Muscle layer of duodenum (tissue), 2 donors: ENCODE measurements at regions not wholly inside any gene's neighbourhood (a gene's known extent, or its start where the extent isn't known, plus 50 kb on each side); places are given as distances from the start of the nearest gene placed in this dataset.
"Not testable (repeated sequence)": the region's sequence is repeated elsewhere in the genome, so short reads cannot be mapped to it uniquely, and the experiment has no call there.

ENCODE experiments used
- H3K27ac ChIP-seq: one replicate; pipeline ENCODE4 v1.7.0; 2013; ENCODE audit warnings: mild to moderate bottlenecking, low read length
- H3K27me3 ChIP-seq: one replicate; pipeline ENCODE4 v1.7.0; 2013; ENCODE audit warnings: low read depth, mild to moderate bottlenecking, control low read depth, low read length
- H3K36me3 ChIP-seq, 2 donors: one replicate each; pipeline ENCODE4 v1.7.0; 2013; ENCODE audit warnings: low read length in 2 of 2, control low read depth in 1 of 2, mild to moderate bottlenecking in 1 of 2; ENCODE audit not compliant: insufficient read depth in 2 of 2, control insufficient read depth in 1 of 2
- H3K4me1 ChIP-seq, 2 donors: one replicate each; pipeline ENCODE4 v1.7.0; 2013; ENCODE audit warnings: low read length in 2 of 2, mild to moderate bottlenecking in 2 of 2, control low read depth in 1 of 2, moderate library complexity in 1 of 2; ENCODE audit not compliant: insufficient read depth in 2 of 2, control insufficient read depth in 1 of 2
- H3K4me3 ChIP-seq, 2 donors: one replicate each; pipeline ENCODE4 v1.7.0; 2013; ENCODE audit warnings: low read length in 2 of 2, low read depth in 1 of 2, mild to moderate bottlenecking in 1 of 2
- H3K9me3 ChIP-seq, 2 donors: one replicate each; pipeline ENCODE4 v1.7.0; 2013; ENCODE audit warnings: low read length in 2 of 2, control low read depth in 1 of 2, mild to moderate bottlenecking in 1 of 2; ENCODE audit not compliant: control insufficient read depth in 1 of 2
- donor health status: healthy.

GRCh38 chr2:17012297-17012696 lies 346.7 kb upstream of the CYRIA start:
- Histone ChIP-seq H3K4me1 (no peaks in the 10 kb centered on the region), H3K36me3 (no peaks in the 10 kb centered on the region), H3K27me3 (no peaks in the 10 kb centered on the region), H3K4me3 (no peak overlapping the region), H3K9me3 (no peaks in the 10 kb centered on the region), H3K27ac (no peak overlapping the region)

GRCh38 chr2:17010104-17010503 lies 344.5 kb upstream of the CYRIA start:
- H3K9me3 ChIP-seq = no peaks in the 10 kb centered on the region
- no peak overlapping the region for H3K27ac ChIP-seq
- H3K36me3 ChIP-seq = no peaks in the 10 kb centered on the region
- H3K4me1 ChIP-seq = no peaks in the 10 kb centered on the region
- H3K27me3 ChIP-seq = no peaks in the 10 kb centered on the region
- no peak overlapping the region for H3K4me3 ChIP-seq

GRCh38 chr2:17000184-17000482 lies 334.5 kb upstream of the CYRIA start:
- Histone ChIP-seq H3K4me3 (no peak overlapping the region), H3K27ac (no peak overlapping the region), H3K9me3 (peaks cover 0 to 10% of the 10 kb centered on the region in 2 donors), H3K36me3 (no peaks in the 10 kb centered on the region), H3K4me1 (no peaks in the 10 kb centered on the region), H3K27me3 (no peaks in the 10 kb centered on the region)

GRCh38 chr2:16999347-17000183 lies 333.9 kb upstream of the CYRIA start:
- H3K27ac ChIP-seq = no peak overlapping the region
- no peaks in the 10 kb centered on the region for H3K36me3 ChIP-seq
- H3K9me3 ChIP-seq = peaks cover 0 to 12% of the 10 kb centered on the region in 2 donors
- no peaks in the 10 kb centered on the region for H3K27me3 ChIP-seq
- H3K4me1 ChIP-seq = no peaks in the 10 kb centered on the region
- no peak overlapping the region for H3K4me3 ChIP-seq

GRCh38 chr2:16978301-16978700 lies 312.7 kb upstream of the CYRIA start:
- no peak overlapping the region for H3K27ac ChIP-seq
- no peaks in the 10 kb centered on the region for H3K36me3 ChIP-seq
- no peaks in the 10 kb centered on the region for H3K9me3 ChIP-seq
- H3K4me1 ChIP-seq = no peaks in the 10 kb centered on the region
- no peak overlapping the region for H3K4me3 ChIP-seq
- H3K27me3 ChIP-seq = no peaks in the 10 kb centered on the region

GRCh38 chr2:16974688-16975087 lies 309.1 kb upstream of the CYRIA start:
- Histone ChIP-seq H3K36me3 (no peaks in the 10 kb centered on the region), H3K27ac (no peak overlapping the region), H3K9me3 (no peaks in the 10 kb centered on the region), H3K4me1 (no peaks in the 10 kb centered on the region), H3K27me3 (no peaks in the 10 kb centered on the region), H3K4me3 (no peak overlapping the region)

GRCh38 chr2:16973586-16974286 lies 308.1 kb upstream of the CYRIA start:
- H3K27ac ChIP-seq = no peak overlapping the region
- H3K9me3 ChIP-seq = no peaks in the 10 kb centered on the region
- no peaks in the 10 kb centered on the region for H3K27me3 ChIP-seq
- H3K36me3 ChIP-seq = no peaks in the 10 kb centered on the region
- no peaks in the 10 kb centered on the region for H3K4me1 ChIP-seq
- H3K4me3 ChIP-seq = no peak overlapping the region

- Histone ChIP-seq H3K4me3 (no peak overlapping the region), H3K9me3 (no peaks in the 10 kb centered on the region), H3K36me3 (no peaks in the 10 kb centered on the region), H3K27me3 (no peaks in the 10 kb centered on the region), H3K4me1 (no peaks in the 10 kb centered on the region), H3K27ac (no peak overlapping the region)
Measured at GRCh38 chr2:16972276-16972675, 306.6 kb upstream of the CYRIA start.

- no peaks in the 10 kb centered on the region for H3K4me1 ChIP-seq
- H3K27me3 ChIP-seq = no peaks in the 10 kb centered on the region
- H3K36me3 ChIP-seq = no peaks in the 10 kb centered on the region
- no peak overlapping the region for H3K4me3 ChIP-seq
- no peaks in the 10 kb centered on the region for H3K9me3 ChIP-seq
- no peak overlapping the region for H3K27ac ChIP-seq
Measured at GRCh38 chr2:16971722-16972234, 306.1 kb upstream of the CYRIA start.

- not testable (repeated sequence) for H3K9me3 ChIP-seq, H3K27ac ChIP-seq, H3K27me3 ChIP-seq, H3K4me3 ChIP-seq, H3K36me3 ChIP-seq, H3K4me1 ChIP-seq
Measured at GRCh38 chr2:16970948-16971347, 305.3 kb upstream of the CYRIA start.

- no peak overlapping the region for H3K4me3 ChIP-seq
- H3K27ac ChIP-seq = no peak overlapping the region
- no peaks in the 10 kb centered on the region for H3K4me1 ChIP-seq
- H3K27me3 ChIP-seq = no peaks in the 10 kb centered on the region
- H3K36me3 ChIP-seq = no peaks in the 10 kb centered on the region
- no peaks in the 10 kb centered on the region for H3K9me3 ChIP-seq
Measured at GRCh38 chr2:16962505-16962904, 296.9 kb upstream of the CYRIA start.
